ENCODE measurements at regions not wholly inside any gene's neighbourhood (a gene's known extent, or its start where the extent isn't known, plus 50 kb on each side); places are given as distances from the start of the nearest gene placed in this dataset.

GRCh38 chr22:48811885-48812284 lies 1015.8 kb downstream of the BRD1 start:
- TF ChIP-seq CTCF (conservative IDR thresholded peaks at IDR 0.05), result no peak
- no peak overlapping the region for H3K27ac ChIP-seq

- TF ChIP-seq CTCF (conservative IDR thresholded peaks at IDR 0.05), result no peak
- H3K27ac ChIP-seq, result no peak overlapping the region
Observed at GRCh38 chr22:48808038-48808960, 1019.4 kb downstream of the BRD1 start.

- H3K27ac ChIP-seq, result no peak overlapping the region
- TF ChIP-seq CTCF (conservative IDR thresholded peaks at IDR 0.05), result no peak
Observed at GRCh38 chr22:48807155-48807554, 1020.5 kb downstream of the BRD1 start.

GRCh38 chr22:48806227-48806781 lies 1021.4 kb downstream of the BRD1 start:
- H3K27ac ChIP-seq, result no peak overlapping the region
- no peak for TF ChIP-seq CTCF (conservative IDR thresholded peaks at IDR 0.05)

GRCh38 chr22:48805516-48805915 lies 1022.2 kb downstream of the BRD1 start:
- H3K27ac ChIP-seq, result no peak overlapping the region
- no peak for TF ChIP-seq CTCF (conservative IDR thresholded peaks at IDR 0.05)

- TF ChIP-seq CTCF (conservative IDR thresholded peaks at IDR 0.05), result no peak
- H3K27ac ChIP-seq, result no peak overlapping the region
Observed at GRCh38 chr22:48804811-48805301, 1022.8 kb downstream of the BRD1 start.

GRCh38 chr22:48803948-48804810 lies 1023.5 kb downstream of the BRD1 start:
- TF ChIP-seq CTCF (conservative IDR thresholded peaks at IDR 0.05), result no peak

More at GRCh38 chr22:48803948-48804810, 1023.5 kb downstream of the BRD1 start:
- no peak overlapping the region for H3K27ac ChIP-seq

All from VCaP (cell line).